Common myeloid progenitor, CD34-positive (primary cell): ENCODE measurements at regions not wholly inside any gene's neighbourhood (a gene's known extent, or its start where the extent isn't known, plus 50 kb on each side); places are given as distances from the start of the nearest gene placed in this dataset.

Experiments
- CTCF ChIA-PET: fragments of 350-600 bp; sonication (Branson Sonifier 250); formaldehyde crosslinking; loops from one replicate; lab custom pipeline; 2021; ENCODE audit warnings: antibody characterized with exemption; lab: Charles Lee
- POLR2A ChIA-PET: fragments of 350-600 bp; sonication (Branson Sonifier 250); formaldehyde crosslinking; loops from one replicate; lab custom pipeline; 2021; ENCODE audit warnings: antibody characterized with exemption; lab: Charles Lee
- DNase-seq, 3 donors: peaks; one replicate each; pipeline versions ENCODE4 v3.0.0 to v3.0.0-alpha.2; 2013
- H3K27ac ChIP-seq, 2 experiments: 1 replicate in 1 of 2; 2 replicates in 1 of 2; pipeline ENCODE4 v1.7.0; 2013; ENCODE audit warnings: inconsistent platforms in 2 of 2, low read length in 2 of 2, mild to moderate bottlenecking in 2 of 2, low read depth in 1 of 2, moderate library complexity in 1 of 2; ENCODE audit not compliant: severe bottlenecking in 2 of 2, insufficient read depth in 1 of 2, poor library complexity in 1 of 2
- H3K27me3 ChIP-seq, 5 experiments: replicated peaks in 2 of 5; 1 replicate in 3 of 5; 2 replicates in 2 of 5; pipeline versions ENCODE4 v1.6.1 to v1.7.0; 2013; ENCODE audit warnings: low read length in 4 of 5, mild to moderate bottlenecking in 2 of 5, moderate library complexity in 2 of 5, inconsistent platforms in 1 of 5; ENCODE audit not compliant: insufficient read depth in 5 of 5, control insufficient read depth in 4 of 5
- H3K36me3 ChIP-seq, 4 experiments: 1 replicate in 2 of 4; 2 replicates in 2 of 4; pipeline versions ENCODE4 v1.6.1 to v1.7.0; 2013; ENCODE audit warnings: low read length in 3 of 4, control low read depth in 1 of 4, mild to moderate bottlenecking in 1 of 4; ENCODE audit not compliant: control insufficient read depth in 4 of 4, insufficient read depth in 4 of 4
- H3K4me1 ChIP-seq, 4 experiments: 1 replicate in 3 of 4; 2 replicates in 1 of 4; pipeline versions ENCODE4 v1.6.1 to v1.7.1; 2013; ENCODE audit warnings: low read length in 3 of 4, mild to moderate bottlenecking in 3 of 4, control low read depth in 1 of 4, inconsistent platforms in 1 of 4, moderate library complexity in 1 of 4; ENCODE audit not compliant: control insufficient read depth in 4 of 4, insufficient read depth in 4 of 4; ENCODE audit errors: control extremely low read depth in 1 of 4
- H3K4me3 ChIP-seq, 7 experiments: 1 replicate in 4 of 7; 2 replicates in 3 of 7; pipeline versions ENCODE4 v1.5.1 to v1.7.0; 2013; ENCODE audit warnings: mild to moderate bottlenecking in 7 of 7, low read length in 6 of 7, moderate library complexity in 6 of 7, inconsistent platforms in 2 of 7, low read depth in 2 of 7, control low read depth in 1 of 7; ENCODE audit not compliant: insufficient read depth in 4 of 7, control insufficient read depth in 1 of 7; ENCODE audit errors: extremely low read depth in 1 of 7
- H3K9me3 ChIP-seq, 5 experiments: 1 replicate in 4 of 5; 2 replicates in 1 of 5; pipeline versions ENCODE4 v1.6.1 to v1.7.1; 2013; ENCODE audit warnings: low read length in 4 of 5, mild to moderate bottlenecking in 2 of 5, inconsistent platforms in 1 of 5, low read depth in 1 of 5, moderate library complexity in 1 of 5; ENCODE audit not compliant: control insufficient read depth in 4 of 5, insufficient read depth in 2 of 5; ENCODE audit errors: control extremely low read depth in 1 of 5
- WGBS: methylation state at CpG from one replicate; pipeline ENCODE4 v1.1.5; 2013; ENCODE audit not compliant: insufficient coverage; 5-methylcytosine and 5-hydroxymethylcytosine counted together

DNA sequence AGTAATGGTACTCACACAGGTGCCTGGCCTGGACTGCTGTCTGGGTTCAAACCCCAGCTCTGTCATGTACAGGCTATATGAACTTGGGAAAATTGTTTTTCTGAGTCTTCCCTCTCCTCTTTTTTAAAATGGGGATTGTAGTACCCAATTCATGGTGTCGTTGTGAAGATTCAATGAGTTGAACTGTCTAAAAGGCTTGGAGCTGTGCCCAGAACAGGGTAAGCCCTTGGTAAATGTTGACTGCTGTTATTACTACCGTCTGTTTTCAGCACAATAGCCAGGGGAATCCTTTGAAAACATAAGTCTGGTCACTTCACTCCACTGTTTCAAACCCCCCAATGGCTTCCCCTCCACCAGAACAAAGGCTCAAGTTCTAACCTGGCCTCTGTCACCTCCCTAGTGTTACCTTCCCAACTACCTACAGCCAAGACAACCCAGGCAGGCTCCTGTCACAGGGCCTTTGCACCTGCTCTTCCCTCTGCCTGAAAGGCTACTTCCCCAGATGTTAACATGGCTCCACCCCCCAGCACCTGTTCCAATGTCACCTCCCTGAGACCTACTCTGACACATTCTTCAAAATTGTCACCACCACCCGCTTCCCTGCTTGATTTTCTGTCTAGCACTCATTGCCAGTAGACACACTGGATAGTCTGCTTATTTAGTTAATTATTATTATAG, 152.8 kb downstream of the CHST1 start:
- H3K27me3 ChIP-seq, result peaks cover 0 to 3% (median 0%) of the 10 kb centered on the region in 5 experiments
- ChIA-PET POLR2A (no interaction called here), CTCF (no interaction called here)
- no peak for DNase-seq
- 100% methylated on average over 1 of the region's 3 CpGs for WGBS
- no peaks in the 10 kb centered on the region for H3K36me3 ChIP-seq
- H3K27ac ChIP-seq, result no peak overlapping the region
- no peaks in the 10 kb centered on the region for H3K9me3 ChIP-seq
- H3K4me1 ChIP-seq, result peaks cover 0 to 5% (median 0%) of the 10 kb centered on the region in 4 experiments
- H3K4me3 ChIP-seq, result no peak overlapping the region

DNA sequence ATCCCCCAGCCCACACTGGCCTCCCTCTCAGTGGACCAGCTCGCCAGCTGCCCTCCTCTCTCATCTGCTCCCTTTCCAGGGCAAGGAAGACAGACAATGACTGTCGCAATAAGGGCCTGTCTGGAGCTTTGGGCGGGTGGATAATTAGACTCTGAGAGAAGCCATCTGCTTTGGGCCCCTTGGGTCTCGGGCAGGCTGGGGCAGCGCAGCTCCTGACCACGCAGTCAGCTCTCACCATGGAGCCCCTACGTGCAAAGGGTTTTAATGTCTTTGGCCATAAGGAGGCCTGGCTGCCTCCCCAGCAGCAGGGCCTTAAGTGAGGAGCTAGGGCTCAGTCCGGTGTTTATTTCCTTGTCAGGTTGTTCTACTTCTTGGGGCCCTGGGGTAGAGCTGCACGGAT, 153.9 kb downstream of the CHST1 start:
- Histone ChIP-seq H3K4me1 (peaks cover 0 to 5% (median 0%) of the 10 kb centered on the region in 4 experiments), H3K4me3 (no peak overlapping the region), H3K27me3 (peaks cover 0 to 3% (median 0%) of the 10 kb centered on the region in 5 experiments), H3K36me3 (no peaks in the 10 kb centered on the region), H3K9me3 (no peaks in the 10 kb centered on the region), H3K27ac (no peak overlapping the region)
- ChIA-PET POLR2A (no interaction called here), CTCF (no interaction called here)
- DNase-seq, result no peak
- 97% methylated on average over 7 of the region's 9 CpGs for WGBS

DNA sequence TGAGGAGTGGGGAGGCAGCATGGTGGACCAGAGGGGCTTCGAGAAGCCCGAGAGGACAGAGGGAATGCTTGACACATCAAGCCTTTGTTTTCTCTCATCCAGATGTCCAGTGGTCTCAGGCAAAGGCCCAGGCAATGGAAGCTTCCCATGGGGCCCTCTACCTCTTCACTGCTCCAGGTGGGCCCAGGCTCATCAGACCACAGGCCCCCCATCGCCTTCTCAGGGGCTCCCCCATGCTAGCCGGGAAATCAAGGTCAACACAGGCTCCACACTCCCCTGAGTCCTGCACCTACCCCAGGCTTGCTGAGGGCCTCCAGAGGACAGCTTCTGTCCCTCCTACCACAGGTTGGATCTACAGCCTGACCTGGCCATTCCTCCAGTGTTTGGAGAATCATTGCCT, 157.5 kb downstream of the CHST1 start:
- POLR2A ChIA-PET, result no interaction called here
- CTCF ChIA-PET, result no interaction called here
- WGBS, result 95% methylated on average over 4 of the region's 4 CpGs

DNA sequence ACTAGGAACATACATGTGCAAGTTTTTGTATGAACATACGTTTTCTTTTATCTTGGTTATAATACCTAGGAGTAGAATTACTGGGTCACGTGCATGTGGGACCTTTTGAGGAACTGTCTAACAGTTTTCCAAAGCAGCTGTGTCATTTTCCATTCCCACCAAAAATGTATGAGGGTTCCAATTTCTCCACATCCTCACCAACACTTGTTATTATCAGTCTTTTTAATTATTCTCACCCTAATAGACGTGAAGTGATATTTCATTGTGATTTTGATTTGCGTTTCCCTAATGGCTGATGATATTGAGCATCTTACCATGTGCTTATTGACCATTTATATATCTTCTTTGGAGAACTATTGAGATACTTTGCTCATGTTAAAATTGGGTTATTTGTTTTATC, 162.1 kb downstream of the CHST1 start:
- Histone ChIP-seq H3K27ac (no peak overlapping the region), H3K4me1 (no peaks in the 10 kb centered on the region), H3K4me3 (no peak overlapping the region), H3K9me3 (peaks cover 0 to 2% (median 0%) of the 10 kb centered on the region in 5 experiments), H3K36me3 (no peaks in the 10 kb centered on the region), H3K27me3 (peaks cover 0 to 25% (median 5%) of the 10 kb centered on the region in 5 experiments)
- DNase-seq, result no peak
- WGBS, result no CpG with 5 or more reads among the region's 4 CpGs
- ChIA-PET CTCF (no interaction called here), POLR2A (no interaction called here)

More for the DNA sequence above, 157.5 kb downstream of the CHST1 start:
- Histone ChIP-seq H3K9me3 (peaks cover 0 to 2% (median 0%) of the 10 kb centered on the region in 5 experiments), H3K27me3 (peaks cover 0 to 3% (median 0%) of the 10 kb centered on the region in 5 experiments), H3K27ac (no peak overlapping the region), H3K36me3 (no peaks in the 10 kb centered on the region), H3K4me3 (no peak overlapping the region), H3K4me1 (no peaks in the 10 kb centered on the region)
- DNase-seq, result no peak

DNA sequence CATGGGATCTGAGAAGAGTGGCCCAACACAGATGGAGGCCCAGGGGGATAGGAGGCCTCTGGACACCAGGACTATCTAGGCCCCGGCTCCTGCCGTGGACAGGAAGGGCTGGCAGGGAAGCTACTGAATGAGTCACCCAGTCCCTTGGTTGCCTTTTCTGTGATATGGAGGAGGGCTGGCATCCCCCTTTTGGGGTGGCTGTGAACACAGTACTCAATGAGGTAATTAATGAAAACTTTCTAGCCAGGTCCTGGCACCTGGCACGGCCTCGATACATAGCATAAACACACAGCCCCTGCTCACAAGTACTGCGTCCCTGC, 163.2 kb downstream of the CHST1 start:
- WGBS, result 92% methylated on average over 5 of the region's 5 CpGs
- CTCF ChIA-PET, result no interaction called here
- no peak for DNase-seq
- POLR2A ChIA-PET, result no interaction called here
- H3K36me3 ChIP-seq, result no peaks in the 10 kb centered on the region
- peaks cover 0 to 2% (median 0%) of the 10 kb centered on the region in 5 experiments for H3K9me3 ChIP-seq
- no peaks in the 10 kb centered on the region for H3K4me1 ChIP-seq
- no peak overlapping the region for H3K4me3 ChIP-seq
- H3K27ac ChIP-seq, result no peak overlapping the region
- H3K27me3 ChIP-seq, result peaks cover 0 to 25% (median 5%) of the 10 kb centered on the region in 5 experiments

DNA sequence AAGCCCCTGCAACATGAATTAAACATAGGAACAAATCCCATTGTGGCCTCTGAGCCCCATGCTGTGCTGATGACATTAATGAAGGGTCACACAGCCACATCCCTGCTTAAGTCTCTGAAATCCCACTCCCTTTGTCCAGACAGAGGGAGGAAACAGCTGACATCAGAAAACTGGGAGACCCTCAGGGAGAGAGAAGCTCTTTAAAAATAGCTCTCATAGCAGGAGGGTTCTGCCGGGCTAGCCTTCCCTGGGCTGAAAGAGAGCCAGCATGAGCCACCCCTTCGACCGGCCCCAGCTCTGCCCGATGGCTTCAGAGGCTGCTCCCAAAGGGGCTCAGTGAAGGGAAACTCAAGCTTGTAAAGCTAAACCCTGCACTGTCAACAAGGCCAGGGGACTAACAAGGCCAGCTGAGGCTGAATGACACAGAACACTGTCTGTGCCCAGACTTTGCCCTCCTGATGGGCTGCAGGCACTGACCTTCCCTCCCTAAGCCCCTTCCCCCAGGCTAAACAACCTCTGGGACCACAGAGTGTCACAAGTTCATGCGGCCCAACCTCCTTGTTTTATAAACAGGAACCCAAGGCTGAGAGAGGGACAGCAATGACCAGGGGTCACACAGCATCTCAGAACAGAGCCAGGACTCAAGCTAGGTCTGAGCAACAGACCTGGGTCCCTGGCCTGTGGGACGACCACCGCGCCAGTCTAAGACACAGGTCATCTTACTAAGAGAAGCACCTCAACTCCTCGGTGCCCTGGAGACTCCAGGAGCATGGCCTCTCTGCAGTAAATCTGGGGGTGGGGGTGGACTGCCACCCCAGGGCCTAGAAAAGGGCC, 163.8 kb downstream of the CHST1 start:
- H3K9me3 ChIP-seq, result peaks cover 0 to 2% (median 0%) of the 10 kb centered on the region in 5 experiments
- peaks cover 0 to 25% (median 5%) of the 10 kb centered on the region in 5 experiments for H3K27me3 ChIP-seq
- ChIA-PET POLR2A (interaction anchor here (0.5 kb wide), 1 partner anchor 1459 kb away, joined by 3 read pairs; no protein-coding TSS in a partner anchor), CTCF (no interaction called here)
- WGBS, result 45% methylated on average over 5 of the region's 9 CpGs
- H3K4me3 ChIP-seq, result no peak overlapping the region
- H3K27ac ChIP-seq, result no peak overlapping the region
- H3K36me3 ChIP-seq, result no peaks in the 10 kb centered on the region
- no peaks in the 10 kb centered on the region for H3K4me1 ChIP-seq
- DNase-seq, result no peak

DNA sequence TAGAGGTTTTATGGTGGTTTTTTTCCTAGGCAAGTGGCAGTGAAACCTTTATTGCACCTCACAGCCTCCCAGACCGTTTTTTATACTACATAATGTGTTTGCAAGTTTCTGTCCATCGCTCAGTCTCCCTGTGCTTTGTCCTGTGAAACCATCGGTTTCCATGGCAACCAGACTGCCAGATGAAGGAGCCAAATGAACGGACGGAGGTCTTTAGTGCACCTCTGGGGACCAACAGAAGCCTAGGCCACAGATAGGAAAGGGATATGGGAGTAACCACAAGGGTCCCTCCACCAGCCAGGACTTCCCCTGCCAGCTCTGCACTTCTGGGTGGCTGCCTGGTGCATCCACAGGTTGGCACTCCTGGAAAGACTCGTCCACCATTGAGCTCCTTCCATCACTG, 165.0 kb downstream of the CHST1 start:
- Histone ChIP-seq H3K4me3 (no peak overlapping the region), H3K36me3 (no peaks in the 10 kb centered on the region), H3K27ac (no peak overlapping the region), H3K4me1 (no peaks in the 10 kb centered on the region), H3K27me3 (peaks cover 0 to 25% (median 5%) of the 10 kb centered on the region in 5 experiments), H3K9me3 (peaks cover 0 to 2% (median 0%) of the 10 kb centered on the region in 5 experiments)
- ChIA-PET CTCF (no interaction called here), POLR2A (interaction anchor here (0.6 kb wide), 1 partner anchor 818 kb away, joined by 3 read pairs; no protein-coding TSS in a partner anchor)
- DNase-seq, result no peak
- 79% methylated on average over 3 of the region's 6 CpGs for WGBS
